Mesendoderm (in vitro differentiated cells): ENCODE measurements at regions not wholly inside any gene's neighbourhood (a gene's known extent, or its start where the extent isn't known, plus 50 kb on each side); places are given as distances from the start of the nearest gene placed in this dataset.

Experiments used
- DNase-seq: peaks from one replicate; pipeline ENCODE4 v3.0.0; 2013
- H2AK5ac ChIP-seq: 2 replicates; pipeline ENCODE4 v1.6.1; 2013; ENCODE audit warnings: low read length, inconsistent platforms
- H2BK120ac ChIP-seq: 2 replicates; pipeline ENCODE4 v1.6.1; 2013; ENCODE audit warnings: low read depth, mild to moderate bottlenecking, low read length, moderate library complexity, mixed read lengths
- H2BK15ac ChIP-seq: replicated peaks from 2 replicates; pipeline ENCODE4 v1.6.1; 2013; ENCODE audit warnings: low read depth, mild to moderate bottlenecking, moderate library complexity
- H2BK5ac ChIP-seq: 2 replicates; pipeline ENCODE4 v1.6.1; 2013; ENCODE audit warnings: low read length, inconsistent platforms
- H3K18ac ChIP-seq: 2 replicates; pipeline ENCODE4 v1.6.1; 2013; ENCODE audit warnings: mild to moderate bottlenecking, low read length, mixed read lengths
- H3K23ac ChIP-seq: one replicate; pipeline ENCODE4 v1.6.1; 2013; ENCODE audit warnings: low read length
- H3K27ac ChIP-seq: 2 replicates; pipeline ENCODE4 v1.5.1; 2013; ENCODE audit warnings: low read depth, mild to moderate bottlenecking, inconsistent platforms, low read length, moderate library complexity
- H3K27me3 ChIP-seq: 2 replicates; pipeline ENCODE4 v1.6.1; 2013; ENCODE audit warnings: low read length, control low read depth, mild to moderate bottlenecking, inconsistent platforms; ENCODE audit not compliant: insufficient read depth, poor library complexity
- H3K36me3 ChIP-seq: 2 replicates; pipeline ENCODE4 v1.6.1; 2013; ENCODE audit warnings: low read length, inconsistent platforms; ENCODE audit not compliant: control insufficient read depth, insufficient read depth
- H3K4ac ChIP-seq: one replicate; pipeline ENCODE4 v1.6.1; 2013; ENCODE audit warnings: low read depth, mild to moderate bottlenecking, low read length, moderate library complexity
- H3K4me1 ChIP-seq: 2 replicates; pipeline ENCODE4 v1.6.1; 2013; ENCODE audit warnings: low read depth, low read length, inconsistent platforms; ENCODE audit not compliant: control insufficient read depth
- H3K4me2 ChIP-seq: 2 replicates; pipeline ENCODE4 v1.6.1; 2013; ENCODE audit warnings: low read length
- H3K4me3 ChIP-seq: 2 replicates; pipeline ENCODE4 v1.5.1; 2013; ENCODE audit warnings: mild to moderate bottlenecking, low read length
- H3K56ac ChIP-seq: one replicate; pipeline ENCODE4 v1.6.1; 2013; ENCODE audit warnings: low read length
- H3K79me1 ChIP-seq: 2 replicates; pipeline ENCODE4 v1.6.1; 2013; ENCODE audit warnings: low read length, inconsistent platforms
- H3K79me2 ChIP-seq: 2 replicates; pipeline ENCODE4 v1.6.1; 2013; ENCODE audit warnings: mild to moderate bottlenecking, low read length; ENCODE audit not compliant: control insufficient read depth, insufficient read depth
- H3K9ac ChIP-seq: 2 replicates; pipeline ENCODE4 v1.6.1; 2013; ENCODE audit warnings: low read length, inconsistent platforms
- H4K5ac ChIP-seq: one replicate; pipeline ENCODE4 v1.6.1; 2013; ENCODE audit warnings: low read length
- H4K8ac ChIP-seq: one replicate; pipeline ENCODE4 v1.6.1; 2013; ENCODE audit warnings: low read depth, mild to moderate bottlenecking, control low read depth, low read length, moderate library complexity
- WGBS: extraction: QIAGEN DNeasy Blood & Tissue Kit; methylation state at CpG from one replicate; pipeline ENCODE4 v1.1.7; 2013; ENCODE audit warnings: low lambda C conversion rate, missing lambda C conversion rate; ENCODE audit not compliant: insufficient coverage; ENCODE audit errors: extremely low coverage; 5-methylcytosine and 5-hydroxymethylcytosine counted together

DNA sequence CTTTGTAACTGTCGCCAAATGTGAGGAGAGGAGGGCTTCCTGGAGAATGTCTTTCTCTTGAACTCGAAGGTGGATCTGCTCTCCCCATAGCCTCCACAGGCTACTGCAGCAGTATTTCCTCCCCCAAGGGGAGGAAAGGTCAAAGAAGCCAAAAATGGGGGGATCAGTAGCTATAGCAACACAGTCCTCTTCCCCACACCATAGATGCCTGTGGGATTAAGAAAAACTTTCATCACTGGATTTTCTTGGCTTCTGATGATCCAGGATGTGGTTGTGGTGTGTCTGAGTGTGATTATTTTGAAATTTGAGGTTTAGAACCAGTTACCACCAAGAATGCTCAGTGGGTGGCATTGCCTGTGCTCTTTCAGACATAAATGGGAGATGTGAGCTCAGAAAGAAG lies 140.1 kb upstream of the SPACA1 start:
- no peak overlapping the region for H3K27ac ChIP-seq
- H3K79me1 ChIP-seq = no peaks in the 10 kb centered on the region
- H4K5ac ChIP-seq = no peak overlapping the region
- no CpG with 5 or more reads among the region's 2 CpGs for WGBS
- H3K27me3 ChIP-seq = no peaks in the 10 kb centered on the region
- no peak overlapping the region for H3K4ac ChIP-seq
- H2BK15ac ChIP-seq = no peak overlapping the region
- no peak overlapping the region for H3K56ac ChIP-seq
- no peak overlapping the region for H2BK5ac ChIP-seq
- H3K18ac ChIP-seq = no peak overlapping the region
- H3K23ac ChIP-seq = no peak overlapping the region
- H3K9ac ChIP-seq = no peak overlapping the region
- no peak for DNase-seq
- no peak overlapping the region for H2AK5ac ChIP-seq
- no peaks in the 10 kb centered on the region for H3K4me1 ChIP-seq
- H3K36me3 ChIP-seq = no peaks in the 10 kb centered on the region
- no peak overlapping the region for H4K8ac ChIP-seq
- no peak overlapping the region for H3K4me2 ChIP-seq
- H3K4me3 ChIP-seq = no peak overlapping the region
- no peaks in the 10 kb centered on the region for H3K79me2 ChIP-seq
- no peak overlapping the region for H2BK120ac ChIP-seq

DNA sequence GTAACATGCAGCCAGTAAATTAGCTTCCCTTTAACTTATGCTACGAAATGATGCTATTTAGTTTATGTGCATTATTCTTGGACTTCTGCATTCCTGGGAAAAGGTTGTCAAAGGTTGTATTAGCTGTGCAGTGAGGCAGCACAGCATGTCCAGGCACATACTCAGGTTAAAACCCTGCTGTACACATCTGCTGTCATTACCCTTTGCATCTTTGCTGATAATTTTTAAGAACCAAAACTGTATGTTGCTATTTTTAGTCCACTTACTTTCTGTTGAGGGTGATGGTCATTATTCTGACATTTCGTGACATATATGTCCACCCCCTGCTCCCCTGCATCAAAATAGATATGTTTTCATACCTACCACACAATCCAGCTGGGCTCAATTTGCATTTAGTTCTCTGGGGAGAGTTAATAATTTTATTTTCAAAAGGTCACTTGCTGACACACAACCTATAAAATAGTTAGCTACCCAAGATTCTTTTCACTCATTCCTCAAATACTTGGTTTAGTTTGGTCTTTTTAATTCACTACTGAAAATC lies 142.5 kb upstream of the SPACA1 start:
- Histone ChIP-seq H4K5ac (no peak overlapping the region), H3K4me1 (no peaks in the 10 kb centered on the region)
- no CpG with 5 or more reads among the region's 2 CpGs for WGBS

DNA sequence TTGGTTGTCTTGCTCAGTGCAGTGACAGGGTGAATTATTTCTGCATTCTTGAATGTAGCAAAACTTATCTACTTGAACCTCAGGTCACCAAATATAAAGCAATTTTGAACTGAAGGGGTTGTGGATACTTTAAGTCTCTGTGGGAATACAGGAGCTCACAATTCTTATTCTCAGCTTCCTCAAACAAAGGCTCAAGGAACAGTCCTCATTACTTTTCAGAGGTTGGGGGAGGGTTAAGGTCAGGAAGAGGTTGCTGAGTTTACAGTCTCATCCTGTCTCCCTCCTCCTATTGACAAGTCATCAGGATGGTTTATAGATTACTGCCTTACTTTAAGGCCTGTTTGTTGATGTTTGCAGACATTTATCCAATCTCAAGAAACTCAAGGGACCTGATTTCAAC lies 143.6 kb upstream of the SPACA1 start:
- Histone ChIP-seq H3K18ac (no peak overlapping the region), H3K27ac (no peak overlapping the region), H2BK120ac (no peak overlapping the region), H3K23ac (no peak overlapping the region), H3K4me3 (no peak overlapping the region), H2BK15ac (no peak overlapping the region), H3K79me1 (no peaks in the 10 kb centered on the region), H3K4ac (no peak overlapping the region), H3K56ac (no peak overlapping the region), H2BK5ac (no peak overlapping the region), H3K27me3 (no peaks in the 10 kb centered on the region), H3K36me3 (no peaks in the 10 kb centered on the region), H3K4me1 (no peaks in the 10 kb centered on the region), H3K9ac (no peak overlapping the region), H3K79me2 (no peaks in the 10 kb centered on the region), H2AK5ac (no peak overlapping the region), H4K5ac (no peak overlapping the region), H4K8ac (no peak overlapping the region), H3K4me2 (no peak overlapping the region)
- peak; percentile 34 for DNase-seq

More for the DNA sequence above, 142.5 kb upstream of the SPACA1 start:
- Histone ChIP-seq H2BK120ac (no peak overlapping the region), H2BK15ac (no peak overlapping the region), H3K23ac (no peak overlapping the region), H3K27ac (no peak overlapping the region), H3K4ac (no peak overlapping the region), H4K8ac (no peak overlapping the region), H3K4me3 (no peak overlapping the region), H3K9ac (no peak overlapping the region), H3K4me2 (no peak overlapping the region), H3K18ac (no peak overlapping the region), H2AK5ac (no peak overlapping the region), H3K27me3 (no peaks in the 10 kb centered on the region), H3K36me3 (no peaks in the 10 kb centered on the region), H3K56ac (no peak overlapping the region), H3K79me1 (no peaks in the 10 kb centered on the region), H3K79me2 (no peaks in the 10 kb centered on the region), H2BK5ac (no peak overlapping the region)
- DNase-seq = no peak

DNA sequence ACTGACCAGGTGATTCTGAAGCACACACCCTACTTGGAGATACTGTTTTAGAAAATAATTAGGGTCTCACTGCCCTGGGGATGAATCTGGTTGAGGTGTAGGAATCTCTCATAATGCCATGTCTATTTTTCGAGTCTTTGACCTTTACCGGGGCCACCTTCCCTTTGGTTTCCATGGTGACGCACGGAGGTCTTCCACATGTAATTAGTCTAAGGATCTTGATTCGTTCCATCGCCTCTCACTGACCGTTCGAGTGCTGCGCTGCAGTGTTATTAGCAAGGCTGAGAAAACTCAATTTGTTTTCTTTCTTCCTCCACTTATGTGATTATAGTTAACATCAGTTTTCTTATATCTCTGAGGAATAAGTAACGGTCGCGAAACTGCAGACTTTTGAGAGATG lies 144.3 kb upstream of the SPACA1 start:
- no peaks in the 10 kb centered on the region for H3K4me1 ChIP-seq
- H2BK15ac ChIP-seq = no peak overlapping the region
- no peak overlapping the region for H3K56ac ChIP-seq
- H2AK5ac ChIP-seq = no peak overlapping the region
- no peaks in the 10 kb centered on the region for H3K27me3 ChIP-seq
- no peak overlapping the region for H3K4me3 ChIP-seq
- no CpG with 5 or more reads among the region's 12 CpGs for WGBS
- no peaks in the 10 kb centered on the region for H3K79me1 ChIP-seq
- H3K23ac ChIP-seq = no peak overlapping the region
- H3K36me3 ChIP-seq = no peaks in the 10 kb centered on the region
- H3K79me2 ChIP-seq = no peaks in the 10 kb centered on the region
- no peak overlapping the region for H3K18ac ChIP-seq
- H2BK5ac ChIP-seq = no peak overlapping the region
- H3K27ac ChIP-seq = no peak overlapping the region
- no peak overlapping the region for H3K9ac ChIP-seq
- no peak overlapping the region for H3K4ac ChIP-seq
- DNase-seq = no peak
- no peak overlapping the region for H4K5ac ChIP-seq
- no peak overlapping the region for H3K4me2 ChIP-seq
- no peak overlapping the region for H4K8ac ChIP-seq
- H2BK120ac ChIP-seq = no peak overlapping the region

DNA sequence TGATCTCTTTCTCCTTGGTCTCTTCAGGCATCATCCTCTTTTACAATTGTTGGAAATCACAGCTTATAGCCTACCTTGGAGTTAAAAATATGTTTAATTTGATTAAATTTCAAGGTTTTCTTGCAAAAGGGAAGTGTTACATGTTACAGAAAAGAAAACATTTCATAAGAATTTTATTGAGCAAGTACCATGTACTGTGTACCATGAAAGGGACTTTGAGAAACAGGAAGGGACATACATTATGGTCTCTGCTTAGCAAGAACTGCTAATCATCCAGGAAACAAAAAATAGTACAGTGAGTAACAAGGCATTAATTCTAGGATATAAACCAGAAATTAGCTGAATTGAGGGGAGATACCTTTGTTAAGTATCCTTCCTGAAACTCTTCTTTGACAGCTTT lies 145.3 kb upstream of the SPACA1 start:
- H4K8ac ChIP-seq = no peak overlapping the region
- H2BK15ac ChIP-seq = no peak overlapping the region
- no peak overlapping the region for H2AK5ac ChIP-seq
- no peak overlapping the region for H3K4me3 ChIP-seq
- no peak overlapping the region for H3K27ac ChIP-seq
- no peak overlapping the region for H2BK120ac ChIP-seq
- H3K4me2 ChIP-seq = no peak overlapping the region
- no peak overlapping the region for H3K4ac ChIP-seq
- H4K5ac ChIP-seq = no peak overlapping the region
- H3K9ac ChIP-seq = no peak overlapping the region
- no peaks in the 10 kb centered on the region for H3K79me2 ChIP-seq
- H2BK5ac ChIP-seq = no peak overlapping the region
- no peak overlapping the region for H3K23ac ChIP-seq
- no peaks in the 10 kb centered on the region for H3K79me1 ChIP-seq
- no peak overlapping the region for H3K18ac ChIP-seq
- no peak for DNase-seq
- H3K4me1 ChIP-seq = no peaks in the 10 kb centered on the region
- no peak overlapping the region for H3K56ac ChIP-seq
- H3K36me3 ChIP-seq = no peaks in the 10 kb centered on the region
- H3K27me3 ChIP-seq = no peaks in the 10 kb centered on the region

DNA sequence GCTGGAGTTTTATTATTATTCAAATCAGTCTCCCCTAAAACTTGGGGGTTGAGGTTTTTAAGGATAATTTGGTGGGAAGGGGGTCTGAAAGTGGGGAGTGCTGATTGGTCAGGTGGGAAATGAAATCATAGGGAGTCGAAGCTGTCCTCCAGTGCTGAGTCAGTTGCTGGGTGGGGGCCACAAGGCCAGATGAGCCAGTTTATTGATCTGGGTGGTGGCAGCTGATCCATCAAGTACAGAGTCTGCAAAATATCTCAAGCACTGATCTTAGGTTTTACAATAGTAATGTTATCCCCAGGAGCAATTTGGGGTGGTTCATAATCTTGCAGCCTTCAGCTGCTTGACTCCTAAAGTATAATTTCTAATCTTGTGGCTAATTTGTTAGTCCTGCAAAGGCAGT lies 146.0 kb upstream of the SPACA1 start:
- Histone ChIP-seq H2AK5ac (no peak overlapping the region), H3K4me3 (no peak overlapping the region), H3K4me2 (no peak overlapping the region), H2BK5ac (no peak overlapping the region), H2BK120ac (no peak overlapping the region), H3K4ac (no peak overlapping the region), H2BK15ac (no peak overlapping the region), H3K79me1 (no peaks in the 10 kb centered on the region), H3K18ac (no peak overlapping the region), H3K23ac (no peak overlapping the region), H4K8ac (no peak overlapping the region), H3K27me3 (no peaks in the 10 kb centered on the region), H3K9ac (no peak overlapping the region), H3K27ac (no peak overlapping the region), H3K4me1 (no peaks in the 10 kb centered on the region), H3K79me2 (no peaks in the 10 kb centered on the region), H4K5ac (no peak overlapping the region), H3K36me3 (no peaks in the 10 kb centered on the region), H3K56ac (no peak overlapping the region)
- no peak for DNase-seq
- no CpG with 5 or more reads among the region's 1 CpG for WGBS
